Stimulated activated effector memory CD8-positive, alpha-beta T cell treated with anti-CD3 and anti-CD28 coated beads, Interleukin-12 subunit alpha, Interleukin-12 subunit beta, amount 100 ng/mL, for 72 hours (primary cell): ENCODE measurements at regions not wholly inside any gene's neighbourhood (a gene's known extent, or its start where the extent isn't known, plus 50 kb on each side); places are given as distances from the start of the nearest gene placed in this dataset.
"Not testable (repeated sequence)": the region's sequence is repeated elsewhere in the genome, so short reads cannot be mapped to it uniquely, and the experiment has no call there.

Experiments
- ATAC-seq: fragments of 150-1000 bp; cut with Tn5 transposase; 2 replicates; pipeline ENCODE4 v1.10.0; 2021
- DNase-seq, 2 donors: peaks; one replicate each; pipeline ENCODE4 v3.0.0; 2021 to 2022; ENCODE audit warnings: low spot score in 2 of 2
- H3K27ac Mint-ChIP-seq: one replicate; pipeline ENCODE4 v1.8.0; 2022; ENCODE audit warnings: mild to moderate bottlenecking, mixed read lengths
- H3K36me3 Mint-ChIP-seq: one replicate; pipeline ENCODE4 v1.8.0; 2022; ENCODE audit warnings: mild to moderate bottlenecking, mixed read lengths
- H3K4me1 Mint-ChIP-seq: one replicate; pipeline ENCODE4 v1.8.0; 2022; ENCODE audit warnings: mixed read lengths
- H3K4me3 Mint-ChIP-seq: one replicate; pipeline ENCODE4 v1.8.0; 2022; ENCODE audit warnings: mild to moderate bottlenecking, mixed read lengths
- H3K9me3 Mint-ChIP-seq: one replicate; pipeline ENCODE4 v1.8.0; 2022; ENCODE audit warnings: mixed read lengths

- not testable (repeated sequence) for H3K9me3 Mint-ChIP-seq, H3K27ac Mint-ChIP-seq, H3K4me1 Mint-ChIP-seq, H3K36me3 Mint-ChIP-seq, ATAC-seq, H3K4me3 Mint-ChIP-seq, DNase-seq
Observed at GRCh38 chr6:119829499-119829898, 479.9 kb upstream of the MAN1A1 start.

DNA sequence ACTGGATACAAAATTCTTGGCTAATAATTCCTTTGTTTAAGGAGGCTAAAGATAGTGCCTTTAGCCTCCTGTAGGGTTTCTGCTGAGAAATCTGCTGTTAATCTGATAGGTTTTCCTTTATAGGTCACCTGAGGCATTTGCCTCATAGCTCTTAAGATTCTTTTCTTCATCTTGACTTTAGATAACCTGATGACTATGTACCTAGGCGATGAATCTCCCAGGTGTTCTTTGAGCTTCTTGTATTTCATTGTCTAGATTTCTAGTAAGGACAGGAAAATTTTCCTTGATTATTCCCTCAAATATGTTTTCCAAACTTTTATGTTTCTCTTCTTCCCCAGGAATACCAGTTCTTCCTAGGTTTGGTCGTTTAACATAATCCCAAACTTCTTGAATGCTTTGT, 479.4 kb upstream of the MAN1A1 start:
- H3K36me3 Mint-ChIP-seq = no peaks in the 10 kb centered on the region
- H3K4me3 Mint-ChIP-seq = no peak overlapping the region
- no peak for DNase-seq
- H3K9me3 Mint-ChIP-seq = no peaks in the 10 kb centered on the region
- no peak for ATAC-seq
- no peaks in the 10 kb centered on the region for H3K4me1 Mint-ChIP-seq
- H3K27ac Mint-ChIP-seq = no peak overlapping the region

GRCh38 chr6:119821380-119821779, 471.8 kb upstream of the MAN1A1 start:
- Mint-ChIP-seq H3K4me3 (no peak overlapping the region), H3K36me3 (no peaks in the 10 kb centered on the region), H3K27ac (no peak overlapping the region), H3K9me3 (no peaks in the 10 kb centered on the region), H3K4me1 (no peaks in the 10 kb centered on the region)
- ATAC-seq = no peak
- DNase-seq = no peak

GRCh38 chr6:119818876-119819275, 469.3 kb upstream of the MAN1A1 start:
- DNase-seq (no peak), ATAC-seq (no peak)
- no peaks in the 10 kb centered on the region for H3K9me3 Mint-ChIP-seq
- no peak overlapping the region for H3K4me3 Mint-ChIP-seq
- no peak overlapping the region for H3K27ac Mint-ChIP-seq
- H3K4me1 Mint-ChIP-seq = no peaks in the 10 kb centered on the region
- no peaks in the 10 kb centered on the region for H3K36me3 Mint-ChIP-seq

DNA sequence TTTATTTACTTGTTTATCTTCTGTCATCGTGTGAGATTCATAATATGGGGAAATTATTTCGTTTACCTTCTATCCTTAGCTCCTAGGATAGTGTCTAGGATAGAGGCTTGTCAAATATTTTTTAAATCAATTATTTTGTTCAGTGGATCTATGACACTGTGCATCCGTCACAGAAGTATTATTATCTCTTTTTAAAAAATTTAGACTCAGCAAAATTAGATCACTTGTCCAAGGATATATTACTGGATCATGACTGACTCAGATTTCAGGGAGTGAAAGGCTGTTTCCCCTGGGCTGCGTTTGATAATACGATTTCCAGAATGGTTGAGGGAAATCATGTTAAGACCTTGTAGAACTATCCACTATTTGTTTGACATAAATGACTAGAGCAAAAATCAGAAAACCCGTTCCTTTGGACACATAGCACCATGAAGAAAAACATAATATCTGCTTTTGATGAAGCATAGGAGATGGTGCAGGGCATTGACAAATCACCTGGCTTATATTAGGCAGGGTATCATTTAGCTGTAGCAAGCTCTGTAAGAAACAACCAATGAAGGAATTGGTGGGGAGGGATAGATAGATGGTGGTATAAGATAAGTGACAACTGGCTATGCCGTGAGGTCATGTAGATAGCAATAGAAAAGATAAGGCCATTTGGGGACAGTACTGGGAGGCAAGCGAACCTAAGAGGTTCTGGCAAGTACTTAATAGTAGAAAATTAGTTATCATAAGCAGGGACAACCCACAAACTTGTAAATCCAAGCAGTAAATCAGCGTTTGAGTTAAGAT, 465.2 kb upstream of the MAN1A1 start:
- Mint-ChIP-seq H3K27ac (no peak overlapping the region), H3K4me1 (no peaks in the 10 kb centered on the region), H3K4me3 (no peak overlapping the region), H3K9me3 (no peaks in the 10 kb centered on the region), H3K36me3 (no peaks in the 10 kb centered on the region)
- DNase-seq (no peak), ATAC-seq (no peak)

- Mint-ChIP-seq H3K36me3 (no peaks in the 10 kb centered on the region), H3K4me1 (no peaks in the 10 kb centered on the region), H3K4me3 (no peak overlapping the region), H3K27ac (no peak overlapping the region), H3K9me3 (peaks cover 3% of the 10 kb centered on the region)
- no peak for DNase-seq
- no peak for ATAC-seq
Observed at GRCh38 chr6:119802464-119802863, 452.9 kb upstream of the MAN1A1 start.

- no peak overlapping the region for H3K4me3 Mint-ChIP-seq
- no peak for ATAC-seq
- no peaks in the 10 kb centered on the region for H3K4me1 Mint-ChIP-seq
- DNase-seq = no peak
- H3K9me3 Mint-ChIP-seq = peaks cover 3% of the 10 kb centered on the region
- H3K27ac Mint-ChIP-seq = no peak overlapping the region
- H3K36me3 Mint-ChIP-seq = no peaks in the 10 kb centered on the region
Observed at GRCh38 chr6:119801056-119801455, 451.5 kb upstream of the MAN1A1 start.

DNA sequence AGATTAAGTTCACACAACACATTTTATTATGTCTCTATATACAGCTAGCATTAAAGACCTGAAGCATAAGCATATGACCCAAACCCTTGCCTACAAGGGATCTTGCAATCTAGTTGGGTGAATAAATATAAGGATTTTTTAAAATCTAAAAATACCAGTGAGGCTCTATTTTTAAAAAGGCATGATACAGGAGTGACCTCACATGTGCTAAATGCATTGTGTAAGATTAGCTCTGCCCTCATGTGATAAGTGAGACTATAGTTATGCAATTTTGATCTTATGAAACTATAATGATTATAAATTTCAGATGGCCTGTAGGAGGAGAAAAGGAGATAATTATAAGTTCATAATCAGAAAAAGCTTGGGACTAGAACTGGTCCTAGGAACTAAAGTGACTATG, 451.0 kb upstream of the MAN1A1 start:
- H3K9me3 Mint-ChIP-seq = peaks cover 3% of the 10 kb centered on the region
- DNase-seq (no peak), ATAC-seq (no peak)
- no peaks in the 10 kb centered on the region for H3K36me3 Mint-ChIP-seq
- no peak overlapping the region for H3K4me3 Mint-ChIP-seq
- no peak overlapping the region for H3K27ac Mint-ChIP-seq
- H3K4me1 Mint-ChIP-seq = no peaks in the 10 kb centered on the region

GRCh38 chr6:119799596-119800509, 450.3 kb upstream of the MAN1A1 start:
- H3K27ac Mint-ChIP-seq = no peak overlapping the region
- no peaks in the 10 kb centered on the region for H3K4me1 Mint-ChIP-seq
- no peak for ATAC-seq
- H3K36me3 Mint-ChIP-seq = no peaks in the 10 kb centered on the region
- H3K9me3 Mint-ChIP-seq = peaks cover 3% of the 10 kb centered on the region
- no peak overlapping the region for H3K4me3 Mint-ChIP-seq
- DNase-seq = no peak

- Mint-ChIP-seq H3K4me3 (no peak overlapping the region), H3K9me3 (no peaks in the 10 kb centered on the region), H3K27ac (no peak overlapping the region), H3K36me3 (no peaks in the 10 kb centered on the region), H3K4me1 (no peaks in the 10 kb centered on the region)
- DNase-seq = no peak
- ATAC-seq = no peak
Observed at GRCh38 chr6:119791736-119792135, 442.2 kb upstream of the MAN1A1 start.

DNA sequence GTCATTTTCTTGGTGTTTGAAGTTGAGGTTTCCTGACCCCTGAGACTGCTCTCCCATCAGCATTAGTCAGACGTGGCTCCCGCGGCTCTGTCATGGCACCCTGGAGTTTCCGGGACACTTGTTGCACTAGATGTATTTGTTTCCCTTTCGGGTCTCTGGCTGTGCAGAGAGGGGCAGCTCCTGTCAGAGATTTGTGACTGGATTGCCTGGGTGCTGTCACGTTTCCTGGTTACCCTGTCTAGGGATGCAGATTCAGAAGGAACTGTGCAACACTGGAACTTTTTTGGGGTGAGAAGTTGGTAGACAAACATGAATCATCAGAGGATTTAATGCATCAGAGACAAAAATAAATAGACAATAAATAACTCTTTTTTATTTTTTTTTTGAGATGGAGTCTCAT, 431.8 kb upstream of the MAN1A1 start:
- no peak overlapping the region for H3K4me3 Mint-ChIP-seq
- no peaks in the 10 kb centered on the region for H3K9me3 Mint-ChIP-seq
- no peaks in the 10 kb centered on the region for H3K36me3 Mint-ChIP-seq
- DNase-seq = no peak
- no peaks in the 10 kb centered on the region for H3K4me1 Mint-ChIP-seq
- H3K27ac Mint-ChIP-seq = no peak overlapping the region
- ATAC-seq = no peak

- no peaks in the 10 kb centered on the region for H3K4me1 Mint-ChIP-seq
- H3K36me3 Mint-ChIP-seq = no peaks in the 10 kb centered on the region
- no peak for ATAC-seq
- H3K27ac Mint-ChIP-seq = no peak overlapping the region
- peaks cover 2% of the 10 kb centered on the region for H3K9me3 Mint-ChIP-seq
- DNase-seq = no peak
- H3K4me3 Mint-ChIP-seq = no peak overlapping the region
Observed at GRCh38 chr6:119768201-119768600, 418.6 kb upstream of the MAN1A1 start.

DNA sequence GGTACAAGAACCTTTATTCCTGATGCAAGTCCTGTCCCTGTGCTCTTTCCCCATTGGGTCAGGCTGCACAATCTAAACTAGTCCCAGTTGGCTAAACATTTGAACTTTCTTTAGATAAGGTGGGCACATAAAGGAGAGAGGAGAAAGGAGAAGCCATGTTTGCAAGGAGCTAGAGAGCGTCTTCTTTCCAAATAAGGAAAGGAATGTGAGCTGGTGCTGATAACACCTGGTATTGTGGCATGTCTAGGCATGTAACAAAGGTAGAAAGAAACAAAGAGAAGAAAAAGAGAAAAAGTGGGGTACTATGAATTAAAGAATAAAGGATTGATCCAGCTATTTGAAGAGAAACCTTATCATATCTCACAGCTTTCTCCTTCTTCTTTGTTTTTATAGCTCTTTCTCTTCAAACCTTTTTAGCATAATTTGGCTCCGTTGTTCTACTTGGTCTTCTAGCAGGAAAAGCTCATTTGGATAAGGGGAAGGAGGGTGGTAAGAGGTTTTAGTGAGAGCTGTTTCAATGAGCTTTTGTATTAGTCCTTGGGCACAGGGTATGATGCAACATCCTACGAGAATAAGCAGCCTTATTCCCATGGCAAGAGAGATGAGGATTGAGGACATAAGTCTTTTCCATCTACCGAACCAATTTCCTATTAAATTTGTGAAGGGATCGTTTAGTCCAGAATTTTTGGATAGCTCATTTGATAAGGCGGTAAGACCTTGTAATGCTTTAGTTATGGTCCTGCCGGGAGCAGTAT, 415.5 kb upstream of the MAN1A1 start:
- no peak overlapping the region for H3K4me3 Mint-ChIP-seq

GRCh38 chr6:119760046-119760445, 410.5 kb upstream of the MAN1A1 start:
- Mint-ChIP-seq H3K27ac (no peak overlapping the region), H3K4me3 (no peak overlapping the region), H3K4me1 (no peaks in the 10 kb centered on the region), H3K36me3 (no peaks in the 10 kb centered on the region), H3K9me3 (no peaks in the 10 kb centered on the region)
- DNase-seq (no peak), ATAC-seq (no peak)

More for the DNA sequence above, 415.5 kb upstream of the MAN1A1 start:
- H3K36me3 Mint-ChIP-seq = no peaks in the 10 kb centered on the region
- ATAC-seq = no peak
- H3K4me1 Mint-ChIP-seq = no peaks in the 10 kb centered on the region
- no peak for DNase-seq
- H3K27ac Mint-ChIP-seq = no peak overlapping the region
- no peaks in the 10 kb centered on the region for H3K9me3 Mint-ChIP-seq

DNA sequence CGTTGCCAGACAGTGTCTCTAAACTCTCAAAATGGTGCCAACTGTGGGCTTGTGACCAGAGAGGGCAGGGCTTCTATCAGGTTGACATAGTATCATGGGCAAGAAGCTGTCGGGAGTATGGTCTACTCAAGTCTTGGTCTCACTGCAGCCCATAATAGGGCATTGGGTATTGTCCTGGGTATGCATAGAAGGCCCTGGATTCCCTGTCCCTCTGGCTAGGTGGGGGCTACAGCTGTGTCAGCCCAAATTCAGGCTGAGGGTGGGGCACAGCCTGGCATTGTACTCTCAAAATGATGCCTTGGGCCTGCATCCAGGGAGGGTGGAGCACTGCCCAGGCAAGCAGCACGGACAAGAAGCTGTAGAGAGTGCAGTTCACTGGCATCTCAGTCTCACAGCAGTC, 408.8 kb upstream of the MAN1A1 start:
- Mint-ChIP-seq H3K4me1 (no peaks in the 10 kb centered on the region), H3K9me3 (no peaks in the 10 kb centered on the region), H3K36me3 (no peaks in the 10 kb centered on the region), H3K4me3 (no peak overlapping the region), H3K27ac (no peak overlapping the region)
- peak; percentile 47 for ATAC-seq
- no peak for DNase-seq
